ENCODE measurements at regions not wholly inside any gene's neighbourhood (a gene's known extent, or its start where the extent isn't known, plus 50 kb on each side); places are given as distances from the start of the nearest gene placed in this dataset.

- Histone ChIP-seq H3K4me1 (ENCODE audit: control insufficient read depth in 1 of 2, insufficient read depth in 2 of 2, low read length in 2 of 2) (no peaks in the 10 kb centered on the region), H3K9me3 (ENCODE audit: control insufficient read depth in 1 of 2, insufficient read depth in 1 of 2, low read depth in 1 of 2, low read length in 2 of 2) (no peaks in the 10 kb centered on the region), H2AFZ (ENCODE audit: low read depth, low read length, poor library complexity, severe bottlenecking) (no peak overlapping the region), H3K27ac (ENCODE audit: low read depth, low read length) (no peak overlapping the region), H4K20me1 (ENCODE audit: insufficient read depth) (no peaks in the 10 kb centered on the region), H3K4me2 (ENCODE audit: low read length) (no peak overlapping the region), H3K9ac (ENCODE audit: low read length) (no peak overlapping the region), H3K36me3 (ENCODE audit: control insufficient read depth in 1 of 2, insufficient read depth in 2 of 2, low read length in 2 of 2) (no peaks in the 10 kb centered on the region), H3K79me2 (ENCODE audit: insufficient read depth, low read length) (no peaks in the 10 kb centered on the region), H3K9me2 (ENCODE audit: insufficient read depth) (no peaks in the 10 kb centered on the region), H3K4me3 (replicated peaks in 1 of 2; ENCODE audit: low read depth in 1 of 2, low read length in 2 of 2) (no peak overlapping the region), H3K27me3 (ENCODE audit: insufficient read depth, low read length) (no peaks in the 10 kb centered on the region)
- ATAC-seq (no peak), DNase-seq (ENCODE audit: low read depth, low spot score) (no peak)
- TF ChIP-seq CBX3 (IDR thresholded peaks at IDR 0.05; ENCODE audit: low read depth) (no peak), YY1 (IDR thresholded peaks at IDR 0.05; ENCODE audit: extremely low read depth, insufficient replicate concordance, low read depth, low read length) (no peak), FOSL1 (IDR thresholded peaks at IDR 0.05; ENCODE audit: low read depth) (no peak), POLR2AphosphoS5 (IDR thresholded peaks at IDR 0.05; ENCODE audit: low read depth, low read length) (no peak), EZH2phosphoT487 (IDR thresholded peaks at IDR 0.05; ENCODE audit: borderline replicate concordance) (no peak), POLR2A (IDR thresholded peaks at IDR 0.05; ENCODE audit: borderline replicate concordance, extremely low read depth, insufficient read depth, insufficient read length) (no peak)
- POLR2A ChIA-PET: no interaction called here
- no TSS peak for BruUV-seq (replicated peaks)
- RAD21 ChIA-PET (ENCODE audit: low non-redundant PET in 1 of 2, low total read pairs in 2 of 2, uncharacterized antibody in 2 of 2, unreplicated experiment in 2 of 2): no interaction called here
- CTCF ChIA-PET: no interaction called here
- intact Hi-C loops (cut with micrococcal nuclease): no loop called here
These were observed 438.7 kb upstream of the POU3F2 start for GRCh38 chr6:98395610-98396166.

- DNase-seq (ENCODE audit: low read depth, low spot score) (no peak), ATAC-seq (no peak)
- Histone ChIP-seq H3K79me2 (ENCODE audit: insufficient read depth, low read length) (no peaks in the 10 kb centered on the region), H3K27ac (ENCODE audit: low read depth, low read length) (no peak overlapping the region), H2AFZ (ENCODE audit: low read depth, low read length, poor library complexity, severe bottlenecking) (no peak overlapping the region), H3K4me1 (ENCODE audit: control insufficient read depth in 1 of 2, insufficient read depth in 2 of 2, low read length in 2 of 2) (no peaks in the 10 kb centered on the region), H3K9me3 (ENCODE audit: control insufficient read depth in 1 of 2, insufficient read depth in 1 of 2, low read depth in 1 of 2, low read length in 2 of 2) (no peaks in the 10 kb centered on the region), H3K9ac (ENCODE audit: low read length) (no peak overlapping the region), H3K27me3 (ENCODE audit: insufficient read depth, low read length) (no peaks in the 10 kb centered on the region), H4K20me1 (ENCODE audit: insufficient read depth) (no peaks in the 10 kb centered on the region), H3K9me2 (ENCODE audit: insufficient read depth) (no peaks in the 10 kb centered on the region), H3K4me2 (ENCODE audit: low read length) (no peak overlapping the region), H3K4me3 (replicated peaks in 1 of 2; ENCODE audit: low read depth in 1 of 2, low read length in 2 of 2) (no peak overlapping the region), H3K36me3 (ENCODE audit: control insufficient read depth in 1 of 2, insufficient read depth in 2 of 2, low read length in 2 of 2) (no peaks in the 10 kb centered on the region)
- intact Hi-C loops (cut with micrococcal nuclease): no loop called here
- ChIA-PET RAD21 (ENCODE audit: low non-redundant PET in 1 of 2, low total read pairs in 2 of 2, uncharacterized antibody in 2 of 2, unreplicated experiment in 2 of 2) (no interaction called here), CTCF (no interaction called here), POLR2A (no interaction called here)
- BruUV-seq (replicated peaks): no TSS peak
- no peak for TF ChIP-seq ZBTB33 (IDR thresholded peaks at IDR 0.05; ENCODE audit: extremely low read depth, insufficient replicate concordance, low read length)
- no peak for TF ChIP-seq ATF3 (IDR thresholded peaks at IDR 0.05)
- TF ChIP-seq ELF1 (IDR thresholded peaks at IDR 0.05; ENCODE audit: borderline replicate concordance, low read depth): no peak
- no peak for TF ChIP-seq FOSL1 (IDR thresholded peaks at IDR 0.05; ENCODE audit: low read depth)
- no peak for TF ChIP-seq CEBPB (IDR thresholded peaks at IDR 0.05; ENCODE audit: low read depth)
- TF ChIP-seq MAX (IDR thresholded peaks at IDR 0.05): no peak
- TF ChIP-seq SRF (IDR thresholded peaks at IDR 0.05; ENCODE audit: low read depth): no peak
- no peak for TF ChIP-seq TCF7L2 (IDR thresholded peaks at IDR 0.05; ENCODE audit: borderline replicate concordance, extremely low read depth, insufficient read depth, insufficient read length)
- TF ChIP-seq POLR2AphosphoS5 (IDR thresholded peaks at IDR 0.05; ENCODE audit: low read depth, low read length): no peak
- TF ChIP-seq CTCF (IDR thresholded peaks at IDR 0.05 in 2 of 3, conservative IDR thresholded peaks at IDR 0.05 in 1 of 3; ENCODE audit: borderline replicate concordance in 1 of 3, insufficient read depth in 1 of 3, low read depth in 2 of 3, low read length in 2 of 3): no peak
- TF ChIP-seq YY1 (IDR thresholded peaks at IDR 0.05; ENCODE audit: extremely low read depth, insufficient replicate concordance, low read depth, low read length): no peak
These were observed 418.3 kb upstream of the POU3F2 start for GRCh38 chr6:98416027-98416426.

All from HCT116 (cell line).